ENCODE measurements at regions not wholly inside any gene's neighbourhood (a gene's known extent, or its start where the extent isn't known, plus 50 kb on each side); places are given as distances from the start of the nearest gene placed in this dataset.
A peak's percentile ranks its signal among the peaks of the same experiment; 100 is the strongest.

GRCh38 chr12:107472308-107472707, 213.3 kb upstream of the PWP1 start:
- DNase-seq (ENCODE audit: low spot score), result no peak

- DNase-seq (ENCODE audit: low spot score), result no peak
These were observed 211.5 kb upstream of the PWP1 start for GRCh38 chr12:107474099-107474498.

DNA sequence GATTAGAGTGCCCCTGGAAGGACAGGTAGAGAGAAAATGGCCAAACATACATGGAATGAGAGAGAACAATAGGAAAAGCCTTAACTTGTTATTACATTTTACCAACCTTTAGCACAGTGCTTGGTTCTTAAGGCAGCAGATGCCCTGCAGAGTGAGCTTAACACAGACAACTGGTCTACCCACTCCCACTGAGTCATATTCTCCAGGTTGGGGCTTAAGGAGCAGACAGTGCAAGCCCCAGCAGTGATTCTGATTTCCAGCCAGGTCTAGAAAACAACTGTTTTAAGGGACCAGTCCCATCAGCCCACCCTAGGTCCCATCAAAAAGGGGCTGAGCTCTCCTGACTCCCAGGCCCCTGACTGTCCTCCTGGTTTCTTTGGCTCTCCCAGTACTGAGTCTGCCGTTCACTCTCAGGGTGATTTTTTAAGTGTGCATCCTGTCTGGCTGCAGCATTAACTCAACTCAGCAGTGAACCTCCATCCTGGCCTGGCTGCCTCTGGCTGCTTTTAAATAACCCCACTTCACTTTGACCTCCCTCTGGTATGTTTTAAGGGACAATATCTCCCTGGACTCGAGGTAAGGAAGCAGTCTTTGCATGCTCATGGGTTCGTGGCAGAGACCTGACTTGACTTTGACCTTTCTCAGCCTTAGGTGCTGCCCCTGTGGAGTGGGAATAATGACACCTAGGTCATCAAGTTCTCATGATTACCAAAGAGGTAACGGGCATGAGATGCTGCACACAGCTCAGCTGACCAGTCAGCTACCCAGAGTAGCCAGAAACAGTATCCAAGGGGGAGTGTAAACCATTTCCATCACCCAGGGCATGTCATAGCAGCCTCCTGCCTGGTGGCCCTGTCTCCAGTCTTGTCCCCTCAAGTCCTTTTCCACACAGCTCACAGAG, 210.7 kb upstream of the PWP1 start:
- DNase-seq (ENCODE audit: low spot score), result no peak

GRCh38 chr12:107475900-107476299, 209.7 kb upstream of the PWP1 start:
- no peak for DNase-seq (ENCODE audit: low spot score)

DNA sequence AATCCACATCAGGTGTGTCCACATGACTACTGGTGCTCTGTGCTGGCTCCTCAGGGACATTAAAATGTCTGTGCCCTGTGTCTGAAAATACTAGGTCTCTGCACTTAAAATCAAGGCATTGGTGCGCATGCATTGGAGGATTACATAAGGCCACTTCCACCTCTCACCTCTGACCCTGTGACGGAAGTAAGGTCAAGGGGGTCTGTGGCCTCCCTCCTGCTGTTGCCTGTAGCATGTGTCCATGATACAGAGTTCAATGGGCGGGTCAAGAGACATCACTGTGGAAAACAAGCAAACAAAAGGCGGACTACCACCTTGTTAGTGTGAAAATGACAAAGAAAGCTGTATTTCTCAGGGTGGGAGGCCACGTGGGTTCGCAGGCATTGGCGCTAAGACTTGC, 208.6 kb upstream of the PWP1 start:
- DNase-seq (ENCODE audit: low spot score), result no peak

DNA sequence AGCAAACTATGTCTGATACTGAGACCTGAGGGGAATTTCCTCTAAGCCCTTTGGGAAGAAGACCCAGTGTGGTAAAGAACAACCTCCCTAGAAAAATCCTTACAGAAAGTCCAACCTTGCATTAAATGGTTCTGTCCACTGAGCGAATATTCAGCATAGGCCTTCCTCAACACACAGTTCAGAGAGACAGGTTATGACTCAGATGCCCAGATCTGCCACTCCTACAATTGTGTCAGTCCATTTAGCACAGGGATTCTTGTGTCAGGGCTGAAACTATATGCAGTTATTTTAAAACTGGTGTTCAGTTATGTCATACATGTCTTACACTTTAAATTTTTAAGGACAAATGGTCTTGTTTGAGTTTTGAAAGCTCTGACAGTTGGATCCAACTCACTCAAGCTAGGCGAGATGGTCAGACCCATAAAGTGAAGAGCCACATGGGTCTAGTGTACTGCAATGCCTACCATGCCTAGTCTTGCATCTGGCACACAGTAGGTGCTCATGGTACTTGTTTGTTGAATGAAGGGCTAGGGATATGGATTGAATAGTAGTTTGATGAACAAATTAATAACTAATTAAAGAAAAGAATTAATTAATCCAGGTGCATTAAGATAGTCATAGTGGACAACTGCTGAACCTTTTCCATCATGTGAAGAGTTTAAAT, 207.5 kb upstream of the PWP1 start:
- no peak for DNase-seq (ENCODE audit: low spot score)

GRCh38 chr12:107478881-107479280, 206.7 kb upstream of the PWP1 start:
- DNase-seq (ENCODE audit: low spot score), result no peak

DNA sequence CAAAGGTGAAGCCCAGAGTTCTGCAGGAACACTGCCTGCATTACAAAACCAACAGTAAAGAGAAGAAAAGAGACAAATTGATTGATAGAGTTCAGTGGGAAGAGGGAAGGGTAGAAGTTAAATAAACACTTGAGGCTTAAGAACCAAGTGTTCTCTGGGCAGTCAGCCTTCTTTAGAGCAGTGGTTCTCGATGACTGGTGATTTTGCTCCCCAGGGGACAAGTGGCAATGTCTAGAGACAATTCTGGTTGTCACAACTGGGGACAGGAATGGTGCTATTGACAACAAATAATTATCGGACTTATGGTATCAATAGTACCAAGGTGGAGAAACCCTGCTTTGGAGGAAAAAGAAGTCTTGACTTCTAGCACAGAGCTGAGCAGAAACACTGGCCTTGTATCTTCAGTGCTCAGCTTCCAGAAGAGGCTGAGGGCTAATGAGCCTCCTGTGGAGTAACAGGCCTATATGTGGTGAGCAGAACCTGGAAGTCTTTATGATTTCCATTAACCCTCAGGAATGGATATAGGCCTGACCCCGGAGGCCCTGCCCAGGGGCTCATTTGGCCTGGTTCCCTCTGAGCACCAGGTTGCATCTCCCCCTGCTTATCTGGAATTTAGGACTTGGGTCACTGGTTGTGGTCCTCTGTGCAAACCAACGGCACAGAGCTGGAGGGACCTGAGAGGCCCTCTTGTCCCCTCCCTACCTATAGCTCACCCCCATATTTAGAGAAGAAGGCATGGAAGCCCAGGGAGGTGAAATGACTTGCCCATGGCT, 204.6 kb upstream of the PWP1 start:
- no peak for DNase-seq (ENCODE audit: low spot score)

GRCh38 chr12:107484230-107484629, 201.4 kb upstream of the PWP1 start:
- DNase-seq (ENCODE audit: low spot score), result no peak

- DNase-seq (ENCODE audit: low spot score), result no peak
These were observed 200.7 kb upstream of the PWP1 start for GRCh38 chr12:107484941-107485340.

GRCh38 chr12:107485731-107486130, 199.9 kb upstream of the PWP1 start:
- DNase-seq (ENCODE audit: low spot score), result no peak

GRCh38 chr12:107486140-107486892, 199.3 kb upstream of the PWP1 start:
- DNase-seq (ENCODE audit: low spot score), result no peak

DNA sequence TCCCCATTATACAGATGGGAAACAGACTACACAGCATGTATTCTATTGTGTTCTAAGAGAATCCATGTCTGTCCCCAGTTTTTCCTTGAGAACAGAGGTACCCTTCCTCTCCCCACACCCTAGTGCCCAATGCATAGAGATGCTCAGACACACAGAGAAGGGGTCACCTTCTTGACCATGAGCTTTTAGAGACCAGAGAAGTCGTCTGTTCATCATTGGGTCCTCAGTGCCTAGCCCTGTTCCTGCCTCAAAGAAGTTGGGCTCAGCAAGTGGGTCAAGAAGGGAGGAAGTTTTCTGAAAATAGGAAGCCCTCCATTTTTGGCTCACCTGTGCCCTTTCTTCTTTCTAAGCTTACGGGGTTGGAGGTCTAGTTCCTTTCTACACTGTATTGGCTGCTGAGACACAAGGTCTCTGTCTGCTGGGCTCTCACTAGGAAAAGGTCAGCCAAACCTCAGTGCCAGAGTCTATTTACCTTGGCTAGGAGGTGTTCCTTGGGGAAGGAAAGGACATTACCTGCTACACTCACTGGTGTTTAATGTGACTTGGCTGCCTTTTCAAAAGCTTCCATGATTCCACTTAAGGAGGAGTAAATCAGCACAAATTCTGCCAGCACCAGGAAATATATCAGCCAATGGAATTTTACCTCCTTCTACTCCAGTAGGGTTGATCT, 198.5 kb upstream of the PWP1 start:
- DNase-seq (ENCODE audit: low spot score), result no peak

DNA sequence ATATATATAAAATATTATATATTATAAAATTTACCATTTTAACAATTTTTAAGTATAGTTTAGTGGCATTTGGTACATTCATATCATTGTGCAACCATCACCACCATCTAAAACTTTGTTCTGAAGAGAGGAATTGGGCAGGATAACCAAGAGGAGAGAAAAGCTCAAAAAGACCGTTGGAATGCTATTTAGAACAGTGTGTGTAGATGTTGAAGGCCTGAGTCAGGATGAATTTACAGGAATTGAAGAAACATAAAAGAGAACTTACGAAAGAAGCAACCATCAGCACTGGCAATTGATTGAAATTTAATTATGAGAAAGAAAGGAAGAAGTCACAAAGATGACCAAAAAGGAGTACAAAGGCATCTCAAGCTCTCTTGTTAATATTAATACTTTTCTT, 196.9 kb upstream of the PWP1 start:
- no peak for DNase-seq (ENCODE audit: low spot score)

DNA sequence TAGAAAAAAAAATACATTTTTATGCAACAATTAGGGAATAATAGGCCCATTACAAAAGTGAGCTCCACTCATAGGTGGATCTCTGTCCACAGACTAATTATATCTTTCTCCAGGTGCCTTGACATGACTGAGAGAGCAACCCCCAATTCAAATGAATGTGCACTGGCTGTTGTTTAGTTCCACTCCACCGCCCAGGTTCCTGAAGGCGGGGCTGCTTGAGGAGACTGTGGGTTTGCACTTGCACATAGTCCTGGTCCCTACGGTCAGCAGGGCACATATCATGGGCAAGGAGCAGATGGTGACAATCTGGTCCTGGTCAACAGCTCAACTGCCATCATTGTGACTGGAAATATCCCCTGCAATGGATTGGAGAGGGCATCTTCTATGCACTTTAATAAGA, 195.6 kb upstream of the PWP1 start:
- DNase-seq (ENCODE audit: low spot score), result peak; percentile 24

- DNase-seq (ENCODE audit: low spot score), result no peak
These were observed 193.7 kb upstream of the PWP1 start for GRCh38 chr12:107491856-107492255.

DNA sequence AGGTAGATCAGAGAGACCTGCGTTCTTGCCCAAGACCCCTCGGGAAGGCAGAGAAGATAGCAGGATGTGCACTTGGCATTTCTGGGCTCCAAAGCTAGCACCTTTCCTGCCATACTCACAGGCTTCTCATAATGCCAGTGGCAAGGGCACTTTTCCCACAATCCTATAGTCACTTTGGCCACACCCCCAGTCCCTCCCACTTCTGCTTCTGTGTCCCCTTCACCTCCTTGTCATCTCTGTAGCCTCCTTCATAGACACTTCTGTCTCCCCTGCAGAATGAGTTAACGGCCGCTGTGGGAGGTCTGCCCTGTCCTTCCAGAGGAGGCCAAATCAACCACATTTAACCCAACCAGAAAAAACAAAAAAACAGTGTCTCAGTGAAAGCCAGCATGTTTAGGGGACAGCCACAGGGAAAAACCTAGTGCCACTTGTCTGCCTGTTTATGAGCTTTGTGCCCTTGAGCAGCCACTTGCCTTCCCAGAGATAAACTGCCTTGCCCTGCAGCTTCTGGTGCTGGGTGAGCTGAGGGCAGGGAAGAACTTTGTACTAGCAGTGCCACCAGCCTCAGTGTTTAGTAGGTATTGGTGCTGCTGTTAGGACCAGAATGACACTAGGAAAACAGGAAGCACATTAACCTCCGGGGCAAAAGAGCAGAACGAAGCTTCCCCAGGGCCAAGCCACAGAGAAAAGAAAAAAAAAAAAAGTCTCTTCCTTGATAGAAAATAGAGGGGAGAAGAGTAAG, 193.0 kb upstream of the PWP1 start:
- DNase-seq (ENCODE audit: low spot score), result peak; percentile 35

- DNase-seq (ENCODE audit: low spot score), result no peak
These were observed 192.5 kb upstream of the PWP1 start for GRCh38 chr12:107493135-107493494.

GRCh38 chr12:107493666-107494065, 191.9 kb upstream of the PWP1 start:
- no peak for DNase-seq (ENCODE audit: low spot score)

GRCh38 chr12:107494331-107494730, 191.3 kb upstream of the PWP1 start:
- DNase-seq (ENCODE audit: low spot score), result no peak

- no peak for DNase-seq (ENCODE audit: low spot score)
These were observed 190.0 kb upstream of the PWP1 start for GRCh38 chr12:107495604-107496003.

All from NAMALWA (cell line).